ENCODE measurements at regions not wholly inside any gene's neighbourhood (a gene's known extent, or its start where the extent isn't known, plus 50 kb on each side); places are given as distances from the start of the nearest gene placed in this dataset.

DNA sequence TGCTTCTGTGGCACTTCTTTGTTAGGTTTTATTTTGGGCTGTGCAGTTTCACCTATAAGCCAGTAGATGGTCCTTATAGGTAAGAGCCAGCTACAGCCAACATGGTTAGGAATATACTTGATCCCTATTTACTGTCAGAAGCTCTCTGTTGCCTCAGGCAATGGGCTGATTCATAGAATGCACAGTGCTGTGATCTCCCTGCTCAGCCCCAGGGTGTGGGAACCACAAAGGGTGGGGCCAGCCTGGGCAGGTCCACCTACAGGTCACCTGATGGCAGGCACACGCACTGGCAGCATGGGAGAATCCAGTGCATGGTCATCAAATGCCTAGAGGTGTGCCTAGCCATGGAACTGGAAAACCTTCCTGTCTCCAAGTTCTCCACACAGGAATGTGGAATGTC is 191.9 kb downstream of the MOXD1 start:
- FAIRE-seq (no peak), DNase-seq (no peak)
- Histone ChIP-seq H3K36me3 (ENCODE audit: control insufficient read depth in 3 of 3, insufficient read depth in 2 of 3, low read depth in 1 of 3, low read length in 3 of 3) (no peaks in the 10 kb centered on the region), H3K4me3 (ENCODE audit: low read depth in 1 of 3, low read length in 3 of 3) (no peak overlapping the region), H3K4me1 (ENCODE audit: control insufficient read depth in 3 of 3, insufficient read depth in 2 of 3, low read depth in 1 of 3, low read length in 2 of 3) (no peaks in the 10 kb centered on the region), H3K27ac (ENCODE audit: low read depth in 1 of 3, low read length in 2 of 3) (no peak overlapping the region), H3K9me3 (ENCODE audit: control insufficient read depth in 2 of 2, insufficient read depth in 1 of 2, low read depth in 1 of 2, low read length in 1 of 2) (peaks cover 0 to 5% of the 10 kb centered on the region in 2 donors), H3K27me3 (ENCODE audit: control insufficient read depth in 3 of 3, insufficient read depth in 3 of 3, low read length in 3 of 3) (no peaks in the 10 kb centered on the region)
- 35 to 78% (median 44%) methylated on average over 1 of the region's 1 CpG for WGBS, 3 donors

DNA sequence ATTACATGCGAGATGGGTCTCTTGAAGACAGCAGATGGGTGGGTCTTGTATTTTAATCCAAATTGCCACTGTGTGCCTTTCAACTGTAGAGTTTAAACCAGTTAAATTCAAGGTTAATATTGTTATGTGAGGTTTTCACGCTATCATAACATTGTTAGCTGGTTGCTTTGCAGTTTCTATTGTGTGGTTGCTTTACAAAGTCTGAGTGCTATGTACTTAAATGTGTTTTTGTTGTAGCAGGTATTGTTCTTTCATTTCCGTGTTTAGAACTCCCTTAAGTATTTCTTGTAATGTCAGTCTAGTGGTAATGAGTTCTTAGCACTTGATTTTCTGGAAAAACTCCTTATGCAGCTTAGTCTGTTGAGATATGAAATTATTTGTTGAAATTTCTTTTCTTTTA is 193.3 kb downstream of the MOXD1 start:
- Histone ChIP-seq H3K4me3 (ENCODE audit: low read depth in 1 of 3, low read length in 3 of 3) (no peak overlapping the region), H3K9me3 (ENCODE audit: control insufficient read depth in 2 of 2, insufficient read depth in 1 of 2, low read depth in 1 of 2, low read length in 1 of 2) (peaks cover 0 to 5% of the 10 kb centered on the region in 2 donors), H3K27ac (ENCODE audit: low read depth in 1 of 3, low read length in 2 of 3) (no peak overlapping the region), H3K27me3 (ENCODE audit: control insufficient read depth in 3 of 3, insufficient read depth in 3 of 3, low read length in 3 of 3) (no peaks in the 10 kb centered on the region), H3K36me3 (ENCODE audit: control insufficient read depth in 3 of 3, insufficient read depth in 2 of 3, low read depth in 1 of 3, low read length in 3 of 3) (no peaks in the 10 kb centered on the region), H3K4me1 (ENCODE audit: control insufficient read depth in 3 of 3, insufficient read depth in 2 of 3, low read depth in 1 of 3, low read length in 2 of 3) (no peaks in the 10 kb centered on the region)
- WGBS, 3 donors, result 78 to 85% (median 85%) methylated on average over 3 of the region's 3 CpGs
- FAIRE-seq (no peak), DNase-seq (no peak)

- 67 to 75% (median 73%) methylated on average over 1 of the region's 1 CpG for WGBS, 3 donors
- no peak overlapping the region for H3K27ac ChIP-seq (ENCODE audit: low read depth in 1 of 3, low read length in 2 of 3)
- H3K4me3 ChIP-seq (ENCODE audit: low read depth in 1 of 3, low read length in 3 of 3), result no peak overlapping the region
- DNase-seq, result no peak
- H3K4me1 ChIP-seq (ENCODE audit: control insufficient read depth in 3 of 3, insufficient read depth in 2 of 3, low read depth in 1 of 3, low read length in 2 of 3), result no peaks in the 10 kb centered on the region
- no peak for FAIRE-seq
- H3K9me3 ChIP-seq (ENCODE audit: control insufficient read depth in 2 of 2, insufficient read depth in 1 of 2, low read depth in 1 of 2, low read length in 1 of 2), result peaks cover 0 to 5% of the 10 kb centered on the region in 2 donors
- H3K27me3 ChIP-seq (ENCODE audit: control insufficient read depth in 3 of 3, insufficient read depth in 3 of 3, low read length in 3 of 3), result no peaks in the 10 kb centered on the region
- H3K36me3 ChIP-seq (ENCODE audit: control insufficient read depth in 3 of 3, insufficient read depth in 2 of 3, low read depth in 1 of 3, low read length in 3 of 3), result no peaks in the 10 kb centered on the region
These were observed 195.3 kb downstream of the MOXD1 start for GRCh38 chr6:132205946-132206345.

- 82 to 94% (median 87%) methylated on average over 4 of the region's 4 CpGs for WGBS, 3 donors
- no peak overlapping the region for H3K4me3 ChIP-seq (ENCODE audit: low read depth in 1 of 3, low read length in 3 of 3)
- no peaks in the 10 kb centered on the region for H3K9me3 ChIP-seq (ENCODE audit: control insufficient read depth in 2 of 2, insufficient read depth in 1 of 2, low read depth in 1 of 2, low read length in 1 of 2)
- no peaks in the 10 kb centered on the region for H3K4me1 ChIP-seq (ENCODE audit: control insufficient read depth in 3 of 3, insufficient read depth in 2 of 3, low read depth in 1 of 3, low read length in 2 of 3)
- FAIRE-seq, result no peak
- DNase-seq, result no peak
- no peaks in the 10 kb centered on the region for H3K36me3 ChIP-seq (ENCODE audit: control insufficient read depth in 3 of 3, insufficient read depth in 2 of 3, low read depth in 1 of 3, low read length in 3 of 3)
- no peak overlapping the region for H3K27ac ChIP-seq (ENCODE audit: low read depth in 1 of 3, low read length in 2 of 3)
- H3K27me3 ChIP-seq (ENCODE audit: control insufficient read depth in 3 of 3, insufficient read depth in 3 of 3, low read length in 3 of 3), result no peaks in the 10 kb centered on the region
These were observed 196.7 kb downstream of the MOXD1 start for GRCh38 chr6:132204591-132204990.

DNA sequence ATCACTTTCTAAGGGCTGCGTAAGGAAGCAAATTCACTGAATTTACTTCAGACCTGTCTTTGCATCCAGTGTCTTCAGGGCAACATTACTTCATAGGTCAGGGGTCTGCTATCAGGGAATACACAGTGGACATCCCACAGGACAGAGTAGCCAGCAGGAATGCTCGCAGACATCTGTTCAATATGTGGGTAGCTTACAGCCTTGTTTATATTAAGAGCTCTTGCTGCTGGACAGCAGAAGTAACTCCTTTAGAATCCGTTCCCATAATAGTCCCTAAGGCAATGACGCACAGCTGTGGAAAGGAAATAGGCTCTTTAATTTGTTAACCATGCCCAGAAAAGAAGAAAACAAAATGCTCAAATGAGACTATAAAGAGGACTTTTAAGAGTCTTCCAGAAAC is 198.7 kb downstream of the MOXD1 start:
- Histone ChIP-seq H3K27ac (ENCODE audit: low read depth in 1 of 3, low read length in 2 of 3) (peak overlapping the region in 2 of 3 donors; percentile 22 to 51), H3K4me1 (ENCODE audit: control insufficient read depth in 3 of 3, insufficient read depth in 2 of 3, low read depth in 1 of 3, low read length in 2 of 3) (no peaks in the 10 kb centered on the region), H3K36me3 (ENCODE audit: control insufficient read depth in 3 of 3, insufficient read depth in 2 of 3, low read depth in 1 of 3, low read length in 3 of 3) (no peaks in the 10 kb centered on the region), H3K4me3 (ENCODE audit: low read depth in 1 of 3, low read length in 3 of 3) (no peak overlapping the region), H3K9me3 (ENCODE audit: control insufficient read depth in 2 of 2, insufficient read depth in 1 of 2, low read depth in 1 of 2, low read length in 1 of 2) (no peaks in the 10 kb centered on the region), H3K27me3 (ENCODE audit: control insufficient read depth in 3 of 3, insufficient read depth in 3 of 3, low read length in 3 of 3) (no peaks in the 10 kb centered on the region)
- FAIRE-seq (no peak), DNase-seq (peak; percentile 5 to 37)
- 56 to 79% (median 78%) methylated on average over 4 of the region's 4 CpGs for WGBS, 3 donors

DNA sequence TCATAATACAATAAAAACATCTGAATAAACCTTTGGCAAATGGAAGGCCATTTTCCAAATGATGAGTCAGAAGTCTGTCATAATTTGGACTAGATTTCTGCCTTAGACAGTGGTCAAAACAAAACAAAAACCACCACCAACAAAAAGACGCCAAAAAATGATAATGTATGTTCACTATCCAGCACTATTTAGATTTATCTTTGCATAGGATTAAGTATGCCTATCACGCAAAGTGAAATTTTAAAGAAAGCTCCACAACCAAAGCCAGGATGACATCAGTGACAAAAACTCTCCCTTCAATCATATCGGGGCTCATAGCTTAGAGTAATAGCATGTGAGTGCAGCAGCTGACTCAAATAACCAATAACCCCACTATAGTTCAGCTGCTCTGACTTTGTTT is 201.9 kb downstream of the MOXD1 start:
- Histone ChIP-seq H3K27ac (ENCODE audit: low read depth in 1 of 3, low read length in 2 of 3) (no peak overlapping the region), H3K27me3 (ENCODE audit: control insufficient read depth in 3 of 3, insufficient read depth in 3 of 3, low read length in 3 of 3) (no peaks in the 10 kb centered on the region), H3K36me3 (ENCODE audit: control insufficient read depth in 3 of 3, insufficient read depth in 2 of 3, low read depth in 1 of 3, low read length in 3 of 3) (no peaks in the 10 kb centered on the region), H3K4me3 (ENCODE audit: low read depth in 1 of 3, low read length in 3 of 3) (no peak overlapping the region), H3K9me3 (ENCODE audit: control insufficient read depth in 2 of 2, insufficient read depth in 1 of 2, low read depth in 1 of 2, low read length in 1 of 2) (peaks cover 0 to 8% of the 10 kb centered on the region in 2 donors), H3K4me1 (ENCODE audit: control insufficient read depth in 3 of 3, insufficient read depth in 2 of 3, low read depth in 1 of 3, low read length in 2 of 3) (peaks cover 0 to 2% (median 0%) of the 10 kb centered on the region in 3 donors)
- FAIRE-seq (no peak), DNase-seq (no peak)
- 73 to 90% (median 81%) methylated on average over 3 of the region's 3 CpGs for WGBS, 3 donors

GRCh38 chr6:132198896-132199295 is 202.4 kb downstream of the MOXD1 start:
- H3K4me1 ChIP-seq (ENCODE audit: control insufficient read depth in 3 of 3, insufficient read depth in 2 of 3, low read depth in 1 of 3, low read length in 2 of 3), result peaks cover 0 to 2% (median 0%) of the 10 kb centered on the region in 3 donors
- H3K27ac ChIP-seq (ENCODE audit: low read depth in 1 of 3, low read length in 2 of 3), result peak overlapping the region in 1 of 3 donors; percentile 58
- H3K9me3 ChIP-seq (ENCODE audit: control insufficient read depth in 2 of 2, insufficient read depth in 1 of 2, low read depth in 1 of 2, low read length in 1 of 2), result peaks cover 0 to 8% of the 10 kb centered on the region in 2 donors
- no peak overlapping the region for H3K4me3 ChIP-seq (ENCODE audit: low read depth in 1 of 3, low read length in 3 of 3)
- DNase-seq, result no peak
- H3K36me3 ChIP-seq (ENCODE audit: control insufficient read depth in 3 of 3, insufficient read depth in 2 of 3, low read depth in 1 of 3, low read length in 3 of 3), result no peaks in the 10 kb centered on the region
- H3K27me3 ChIP-seq (ENCODE audit: control insufficient read depth in 3 of 3, insufficient read depth in 3 of 3, low read length in 3 of 3), result no peaks in the 10 kb centered on the region
- 73 to 89% (median 86%) methylated on average over 2 of the region's 2 CpGs for WGBS, 3 donors
- FAIRE-seq, result no peak

- 67 to 79% (median 70%) methylated on average over 3 of the region's 3 CpGs for WGBS, 3 donors
- DNase-seq, result no peak
- H3K36me3 ChIP-seq (ENCODE audit: control insufficient read depth in 3 of 3, insufficient read depth in 2 of 3, low read depth in 1 of 3, low read length in 3 of 3), result no peaks in the 10 kb centered on the region
- no peak for FAIRE-seq
- peaks cover 0 to 8% of the 10 kb centered on the region in 2 donors for H3K9me3 ChIP-seq (ENCODE audit: control insufficient read depth in 2 of 2, insufficient read depth in 1 of 2, low read depth in 1 of 2, low read length in 1 of 2)
- no peak overlapping the region for H3K27ac ChIP-seq (ENCODE audit: low read depth in 1 of 3, low read length in 2 of 3)
- no peaks in the 10 kb centered on the region for H3K27me3 ChIP-seq (ENCODE audit: control insufficient read depth in 3 of 3, insufficient read depth in 3 of 3, low read length in 3 of 3)
- no peak overlapping the region for H3K4me3 ChIP-seq (ENCODE audit: low read depth in 1 of 3, low read length in 3 of 3)
- H3K4me1 ChIP-seq (ENCODE audit: control insufficient read depth in 3 of 3, insufficient read depth in 2 of 3, low read depth in 1 of 3, low read length in 2 of 3), result peaks cover 0 to 2% (median 0%) of the 10 kb centered on the region in 3 donors
These were observed 203.2 kb downstream of the MOXD1 start for GRCh38 chr6:132198040-132198439.

DNA sequence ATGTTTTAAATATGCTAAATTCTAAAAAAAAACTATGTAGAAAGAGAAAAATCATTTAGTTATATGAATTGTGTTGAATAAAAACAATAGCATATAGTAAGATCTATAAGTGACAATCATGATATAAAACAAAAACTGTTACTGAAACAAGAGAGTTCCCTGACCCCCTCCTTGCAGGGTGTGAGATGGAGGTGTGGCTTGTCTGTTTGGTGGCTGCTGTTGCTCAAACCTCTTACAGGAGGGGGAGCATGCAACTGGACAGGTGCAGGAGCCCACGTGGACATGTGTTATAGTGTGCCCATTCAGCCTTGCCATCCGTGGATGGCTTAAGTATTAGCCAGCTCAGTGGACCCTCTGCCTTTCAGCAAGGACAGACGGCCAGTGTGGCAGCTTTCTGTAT is 206.7 kb downstream of the MOXD1 start:
- DNase-seq (no peak), FAIRE-seq (no peak)
- Histone ChIP-seq H3K27ac (ENCODE audit: low read depth in 1 of 3, low read length in 2 of 3) (no peak overlapping the region), H3K4me1 (ENCODE audit: control insufficient read depth in 3 of 3, insufficient read depth in 2 of 3, low read depth in 1 of 3, low read length in 2 of 3) (peaks cover 0 to 2% (median 0%) of the 10 kb centered on the region in 3 donors), H3K4me3 (ENCODE audit: low read depth in 1 of 3, low read length in 3 of 3) (no peak overlapping the region), H3K36me3 (ENCODE audit: control insufficient read depth in 3 of 3, insufficient read depth in 2 of 3, low read depth in 1 of 3, low read length in 3 of 3) (no peaks in the 10 kb centered on the region), H3K9me3 (ENCODE audit: control insufficient read depth in 2 of 2, insufficient read depth in 1 of 2, low read depth in 1 of 2, low read length in 1 of 2) (peaks cover 0 to 8% of the 10 kb centered on the region in 2 donors), H3K27me3 (ENCODE audit: control insufficient read depth in 3 of 3, insufficient read depth in 3 of 3, low read length in 3 of 3) (no peaks in the 10 kb centered on the region)
- 65 to 84% (median 67%) methylated on average over 3 of the region's 3 CpGs for WGBS, 3 donors
